RPMI7951 (cell line): ENCODE measurements at regions not wholly inside any gene's neighbourhood (a gene's known extent, or its start where the extent isn't known, plus 50 kb on each side); places are given as distances from the start of the nearest gene placed in this dataset.

Experiments
- DNase-seq: peaks from one replicate; pipeline ENCODE4 v3.0.0-alpha.2; 2012; ENCODE audit warnings: low read depth

- no peak for DNase-seq
Observed at GRCh38 chr13:109644956-109645355, 141.4 kb downstream of the IRS2 start.

- DNase-seq: no peak
Observed at GRCh38 chr13:109644069-109644750, 142.2 kb downstream of the IRS2 start.

- no peak for DNase-seq
Observed at GRCh38 chr13:109642358-109642757, 144.0 kb downstream of the IRS2 start.

- DNase-seq: no peak
Observed at GRCh38 chr13:109636736-109637135, 149.6 kb downstream of the IRS2 start.

- no peak for DNase-seq
Observed at GRCh38 chr13:109631069-109631468, 155.3 kb downstream of the IRS2 start.

GRCh38 chr13:109630271-109630670 lies 156.1 kb downstream of the IRS2 start:
- no peak for DNase-seq

- DNase-seq: no peak
Observed at GRCh38 chr13:109629737-109630136, 156.6 kb downstream of the IRS2 start.

GRCh38 chr13:109628251-109628699 lies 158.1 kb downstream of the IRS2 start:
- DNase-seq: no peak

GRCh38 chr13:109627649-109628048 lies 158.7 kb downstream of the IRS2 start:
- no peak for DNase-seq

- no peak for DNase-seq
Observed at GRCh38 chr13:109626386-109627171, 159.8 kb downstream of the IRS2 start.

- no peak for DNase-seq
Observed at GRCh38 chr13:109625156-109625555, 161.2 kb downstream of the IRS2 start.

- no peak for DNase-seq
Observed at GRCh38 chr13:109622006-109622405, 164.4 kb downstream of the IRS2 start.

GRCh38 chr13:109615721-109616420 lies 170.5 kb downstream of the IRS2 start:
- no peak for DNase-seq

GRCh38 chr13:109611912-109612691 lies 174.3 kb downstream of the IRS2 start:
- DNase-seq: no peak

GRCh38 chr13:109610517-109610916 lies 175.9 kb downstream of the IRS2 start:
- DNase-seq: peak; percentile 0

GRCh38 chr13:109608503-109608902 lies 177.9 kb downstream of the IRS2 start:
- no peak for DNase-seq

- DNase-seq: no peak
Observed at GRCh38 chr13:109608059-109608458, 178.3 kb downstream of the IRS2 start.

- no peak for DNase-seq
Observed at GRCh38 chr13:109606520-109606919, 179.9 kb downstream of the IRS2 start.

GRCh38 chr13:109605846-109606245 lies 180.5 kb downstream of the IRS2 start:
- DNase-seq: no peak

- no peak for DNase-seq
Observed at GRCh38 chr13:109604894-109605293, 181.5 kb downstream of the IRS2 start.

GRCh38 chr13:109602356-109602755 lies 184.0 kb downstream of the IRS2 start:
- no peak for DNase-seq
